DND-41 (cell line): ENCODE measurements at regions not wholly inside any gene's neighbourhood (a gene's known extent, or its start where the extent isn't known, plus 50 kb on each side); places are given as distances from the start of the nearest gene placed in this dataset.
"Not testable (repeated sequence)": the region's sequence is repeated elsewhere in the genome, so short reads cannot be mapped to it uniquely, and the experiment has no call there.

Experiments used
- EZH2 ChIP-seq: IDR thresholded peaks from 3 replicates; pipeline ENCODE4 v1.6.1; 2012; ENCODE audit warnings: borderline replicate concordance, low read depth, mild to moderate bottlenecking, moderate library complexity, low read length, inconsistent platforms; ENCODE audit not compliant: severe bottlenecking
- TF ChIP-seq, protein P1 (sequence below): IDR thresholded peaks from 2 replicates; pipeline ENCODE4 v1.5.1; 2012; ENCODE audit warnings: borderline replicate concordance, low read length, moderate library complexity, mild to moderate bottlenecking; ENCODE audit not compliant: poor library complexity, severe bottlenecking; ENCODE audit errors: extremely low read depth

DNA sequence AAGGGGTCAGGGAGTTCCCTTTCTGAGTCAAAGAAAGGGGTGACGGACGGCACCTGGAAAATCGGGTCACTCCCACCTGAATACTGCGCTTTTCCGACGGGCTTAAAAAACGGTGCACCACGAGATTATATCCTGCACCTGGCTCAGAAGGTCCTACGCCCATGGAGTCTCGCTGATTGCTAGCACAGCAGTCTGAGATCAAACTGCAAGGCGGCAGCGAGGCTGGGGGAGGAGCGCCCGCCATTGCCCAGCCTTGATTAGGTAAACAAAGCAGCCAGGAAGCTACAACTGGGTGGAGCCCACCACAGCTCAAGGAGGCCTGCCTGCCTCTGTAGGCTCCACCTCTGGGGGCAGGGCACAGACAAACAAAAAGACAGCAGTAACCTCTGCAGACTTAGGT is 65.8 kb downstream of the FEZF1 start:
- TF ChIP-seq, protein P1, sequence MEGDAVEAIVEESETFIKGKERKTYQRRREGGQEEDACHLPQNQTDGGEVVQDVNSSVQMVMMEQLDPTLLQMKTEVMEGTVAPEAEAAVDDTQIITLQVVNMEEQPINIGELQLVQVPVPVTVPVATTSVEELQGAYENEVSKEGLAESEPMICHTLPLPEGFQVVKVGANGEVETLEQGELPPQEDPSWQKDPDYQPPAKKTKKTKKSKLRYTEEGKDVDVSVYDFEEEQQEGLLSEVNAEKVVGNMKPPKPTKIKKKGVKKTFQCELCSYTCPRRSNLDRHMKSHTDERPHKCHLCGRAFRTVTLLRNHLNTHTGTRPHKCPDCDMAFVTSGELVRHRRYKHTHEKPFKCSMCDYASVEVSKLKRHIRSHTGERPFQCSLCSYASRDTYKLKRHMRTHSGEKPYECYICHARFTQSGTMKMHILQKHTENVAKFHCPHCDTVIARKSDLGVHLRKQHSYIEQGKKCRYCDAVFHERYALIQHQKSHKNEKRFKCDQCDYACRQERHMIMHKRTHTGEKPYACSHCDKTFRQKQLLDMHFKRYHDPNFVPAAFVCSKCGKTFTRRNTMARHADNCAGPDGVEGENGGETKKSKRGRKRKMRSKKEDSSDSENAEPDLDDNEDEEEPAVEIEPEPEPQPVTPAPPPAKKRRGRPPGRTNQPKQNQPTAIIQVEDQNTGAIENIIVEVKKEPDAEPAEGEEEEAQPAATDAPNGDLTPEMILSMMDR: not testable (repeated sequence)
- not testable (repeated sequence) for TF ChIP-seq EZH2
